ENCODE measurements at regions not wholly inside any gene's neighbourhood (a gene's known extent, or its start where the extent isn't known, plus 50 kb on each side); places are given as distances from the start of the nearest gene placed in this dataset.
"Not testable (repeated sequence)": the region's sequence is repeated elsewhere in the genome, so short reads cannot be mapped to it uniquely, and the experiment has no call there.

GRCh38 chr4:42767669-42768068 is 110.8 kb upstream of the ATP8A1 start:
- Mint-ChIP-seq H3K9me3 (peaks cover 26% of the 10 kb centered on the region), H3K36me3 (ENCODE audit: low read depth) (no peaks in the 10 kb centered on the region), H3K27ac (no peak overlapping the region), H3K4me3 (no peak overlapping the region), H3K27me3 (ENCODE audit: insufficient read depth) (no peaks in the 10 kb centered on the region), H3K4me1 (ENCODE audit: low read depth) (no peaks in the 10 kb centered on the region)
- no peak for DNase-seq
- TF ChIP-seq CTCF (IDR thresholded peaks at IDR 0.05): no peak

- H3K4me3 Mint-ChIP-seq: no peak overlapping the region
These were observed 104.9 kb upstream of the ATP8A1 start for GRCh38 chr4:42761804-42762203.

GRCh38 chr4:42754965-42755364 is 98.1 kb upstream of the ATP8A1 start:
- H3K9me3 Mint-ChIP-seq: peaks cover 37% of the 10 kb centered on the region
- not testable (repeated sequence) for H3K4me1 Mint-ChIP-seq (ENCODE audit: low read depth); H3K36me3 Mint-ChIP-seq (ENCODE audit: low read depth); H3K27ac Mint-ChIP-seq; DNase-seq; H3K4me3 Mint-ChIP-seq; H3K27me3 Mint-ChIP-seq (ENCODE audit: insufficient read depth)

More at GRCh38 chr4:42761804-42762203, 104.9 kb upstream of the ATP8A1 start:
- no peak overlapping the region for H3K27ac Mint-ChIP-seq
- TF ChIP-seq CTCF (IDR thresholded peaks at IDR 0.05): no peak
- no peaks in the 10 kb centered on the region for H3K27me3 Mint-ChIP-seq (ENCODE audit: insufficient read depth)
- H3K9me3 Mint-ChIP-seq: peaks cover 17% of the 10 kb centered on the region
- no peaks in the 10 kb centered on the region for H3K36me3 Mint-ChIP-seq (ENCODE audit: low read depth)
- no peak for DNase-seq
- no peaks in the 10 kb centered on the region for H3K4me1 Mint-ChIP-seq (ENCODE audit: low read depth)

- no peaks in the 10 kb centered on the region for H3K4me1 Mint-ChIP-seq (ENCODE audit: low read depth)
- no peak overlapping the region for H3K27ac Mint-ChIP-seq
- H3K36me3 Mint-ChIP-seq (ENCODE audit: low read depth): no peaks in the 10 kb centered on the region
- no peak for DNase-seq
- peaks cover 18% of the 10 kb centered on the region for H3K9me3 Mint-ChIP-seq
- no peak for TF ChIP-seq CTCF (IDR thresholded peaks at IDR 0.05)
- no peak overlapping the region for H3K4me3 Mint-ChIP-seq
- H3K27me3 Mint-ChIP-seq (ENCODE audit: insufficient read depth): no peaks in the 10 kb centered on the region; the same call in 1 of the 2 replicates
These were observed 94.7 kb upstream of the ATP8A1 start for GRCh38 chr4:42751587-42751986.

- no peak for TF ChIP-seq CTCF (IDR thresholded peaks at IDR 0.05)
- Mint-ChIP-seq H3K4me1 (ENCODE audit: low read depth) (no peaks in the 10 kb centered on the region), H3K4me3 (no peak overlapping the region), H3K27me3 (ENCODE audit: insufficient read depth) (no peaks in the 10 kb centered on the region; the same call in 1 of the 2 replicates), H3K36me3 (ENCODE audit: low read depth) (no peaks in the 10 kb centered on the region), H3K27ac (no peak overlapping the region), H3K9me3 (peaks cover 11% of the 10 kb centered on the region; the same call in 1 of the 2 replicates)
- DNase-seq: no peak
These were observed 94.0 kb upstream of the ATP8A1 start for GRCh38 chr4:42750856-42751255.

- Mint-ChIP-seq H3K27ac (no peak overlapping the region), H3K27me3 (ENCODE audit: insufficient read depth) (no peaks in the 10 kb centered on the region; the same call in 1 of the 2 replicates), H3K36me3 (ENCODE audit: low read depth) (no peaks in the 10 kb centered on the region), H3K4me1 (ENCODE audit: low read depth) (no peaks in the 10 kb centered on the region), H3K4me3 (no peak overlapping the region), H3K9me3 (peaks cover 8% of the 10 kb centered on the region; the same call in 1 of the 2 replicates)
- TF ChIP-seq CTCF (IDR thresholded peaks at IDR 0.05): no peak
- DNase-seq: no peak
These were observed 93.2 kb upstream of the ATP8A1 start for GRCh38 chr4:42750091-42750490.

Measured in HFFc6 (cell line).